K562 (cell line): ENCODE measurements at regions not wholly inside any gene's neighbourhood (a gene's known extent, or its start where the extent isn't known, plus 50 kb on each side); places are given as distances from the start of the nearest gene placed in this dataset.

ENCODE experiments used
- ATAC-seq: fragments of 200-7000 bp; cut with Tn5 transposase; 3 replicates; pipeline ENCODE4 v1.9.1; 2020; ENCODE audit warnings: moderate library complexity
- BruUV-seq: library from RNA; stranded (reverse); fragments of 400-500 nt; replicated peaks from 2 replicates; lab custom pipeline; 2021; lab: Mats Ljungman, UMichigan
- CTCF ChIA-PET: fragments of 300-600 bp; formaldehyde crosslinking; extraction: SDS; loops from one replicate; lab custom pipeline; 2021; ENCODE audit warnings: low intra/inter-chr PET ratio; lab: Yijun Ruan, JAX
- POLR2A ChIA-PET: fragments of 300-600, 350-650 bp; sonication (Branson Sonifier 250); formaldehyde crosslinking; extraction: SDS; loops from one replicate; lab custom pipeline; 2021; ENCODE audit warnings: antibody characterized with exemption, inconsistent platforms; lab: Yijun Ruan, JAX
- DNase-seq, 4 experiments: peaks; one replicate each; pipeline versions ENCODE4 v3.0.0 to v3.0.0-alpha.2; 2011 to 2018; ENCODE audit warnings: low spot score in 3 of 4, mixed read lengths in 3 of 4; ENCODE audit errors: extremely low read depth in 1 of 4
- FAIRE-seq: peaks from 2 replicates; lab custom pipeline; 2011; peaks lifted over from hg19 to GRCh38; lab: Jason Lieb, UNC
- H2AFZ ChIP-seq: 2 replicates; pipeline ENCODE4 v1.6.0; 2011; ENCODE audit warnings: low read depth, low read length, control low read depth, inconsistent platforms
- H3K27ac ChIP-seq: fragments of 200-600 bp; 3 replicates; pipeline ENCODE4 v1.8.0; 2011; ENCODE audit warnings: low read depth, mild to moderate bottlenecking, control low read depth, inconsistent platforms, low read length, moderate library complexity, mixed read lengths; ENCODE audit errors: extremely low read depth
- H3K27me3 ChIP-seq, 2 experiments: fragments of 300-600 bp in 1 of 2; 2 replicates in 1 of 2; 3 replicates in 1 of 2; pipeline versions ENCODE4 v1.6.0 to v1.8.0; 2011; ENCODE audit warnings: inconsistent platforms in 2 of 2, low read length in 2 of 2, mild to moderate bottlenecking in 1 of 2, mixed read lengths in 1 of 2, moderate library complexity in 1 of 2; ENCODE audit not compliant: control insufficient read depth in 2 of 2, insufficient read depth in 2 of 2
- H3K36me3 ChIP-seq: fragments of 300-600 bp; 3 replicates; pipeline ENCODE4 v1.8.0; 2011; ENCODE audit warnings: mild to moderate bottlenecking, low read length, inconsistent platforms; ENCODE audit not compliant: control insufficient read depth, insufficient read depth
- H3K4me1 ChIP-seq, 2 experiments: fragments of 200-600 bp in 1 of 2; replicated peaks in 1 of 2; 2 replicates in 1 of 2; 3 replicates in 1 of 2; pipeline versions ENCODE4 v1.5.1 to v1.8.0; 2011; ENCODE audit warnings: inconsistent platforms in 2 of 2, low read length in 2 of 2, mild to moderate bottlenecking in 1 of 2, mixed read lengths in 1 of 2, moderate library complexity in 1 of 2; ENCODE audit not compliant: control insufficient read depth in 2 of 2, insufficient read depth in 2 of 2
- H3K4me2 ChIP-seq: 2 replicates; pipeline ENCODE4 v1.6.1; 2011; ENCODE audit warnings: low read length, control low read depth, inconsistent platforms, mixed read lengths; ENCODE audit not compliant: insufficient read depth
- H3K4me3 ChIP-seq: fragments of 200-600 bp; sonication (generic), shearing (Covaris generic); 2 replicates; pipeline ENCODE4 v1.5.1; 2016; ENCODE audit warnings: control low read depth, inconsistent platforms
- H3K79me2 ChIP-seq: fragments of 200-600 bp; 3 replicates; pipeline ENCODE4 v1.8.0; 2011; ENCODE audit warnings: low read length, inconsistent platforms; ENCODE audit not compliant: control insufficient read depth, insufficient read depth
- H3K9ac ChIP-seq, 2 experiments: 2 replicates each; pipeline versions ENCODE4 v1.6.0 to v1.6.1; 2011; ENCODE audit warnings: low read depth in 2 of 2, low read length in 2 of 2, control low read depth in 1 of 2, inconsistent platforms in 1 of 2, mild to moderate bottlenecking in 1 of 2, mixed read lengths in 1 of 2; ENCODE audit not compliant: insufficient read depth in 1 of 2
- H3K9me1 ChIP-seq: one replicate; pipeline ENCODE4 v1.6.0; 2011; ENCODE audit warnings: inconsistent platforms, mild to moderate bottlenecking, low read length, moderate library complexity; ENCODE audit not compliant: control insufficient read depth, insufficient read depth
- H3K9me3 ChIP-seq: replicated peaks from 2 replicates; pipeline ENCODE4 v1.5.1; 2011; ENCODE audit warnings: low read depth, low read length, inconsistent platforms; ENCODE audit not compliant: control insufficient read depth, insufficient read depth
- H4K20me1 ChIP-seq: replicated peaks from 2 replicates; pipeline ENCODE4 v1.6.1; 2011; ENCODE audit warnings: low read length, inconsistent platforms, mixed read lengths; ENCODE audit not compliant: control insufficient read depth, insufficient read depth
- ARHGAP35 ChIP-seq: fragments of 450-650 bp; IDR thresholded peaks from 2 replicates; pipeline ENCODE4 v1.6.1; 2018; ENCODE audit not compliant: partially characterized antibody
- BHLHE40 ChIP-seq: IDR thresholded peaks from 2 replicates; pipeline ENCODE4 v1.6.1; 2011; ENCODE audit warnings: low read length, improper control_type of control experiment
- FOSL1 ChIP-seq: fragments of 200-800 bp; sonication (Bioruptor generic); conservative IDR thresholded peaks from 2 replicates; pipeline ENCODE4 v1.6.1; 2016; ENCODE audit warnings: missing genetic modification characterization, missing compliant biosample characterization
- KLF1 ChIP-seq: fragments of 450-650 bp; IDR thresholded peaks from 2 replicates; pipeline ENCODE4 v1.6.1; 2016; ENCODE audit warnings: missing genetic modification characterization, missing compliant biosample characterization
- NFXL1 ChIP-seq: fragments of 450-650 bp; formaldehyde crosslinking; IDR thresholded peaks from 2 replicates; pipeline ENCODE4 v1.4.0; 2021; ENCODE audit warnings: mild to moderate bottlenecking
- PHB2 ChIP-seq: fragments of 450-650 bp; IDR thresholded peaks from 2 replicates; pipeline ENCODE4 v1.6.1; 2017; ENCODE audit warnings: low read depth
- POLR2H ChIP-seq: IDR thresholded peaks from 2 replicates; pipeline ENCODE4 v1.6.1; 2016; ENCODE audit warnings: missing genetic modification characterization, low read depth, mild to moderate bottlenecking, control low read depth, missing compliant biosample characterization, moderate library complexity
- SIRT6 ChIP-seq: IDR thresholded peaks from one replicate; pipeline ENCODE4 v1.6.1; 2012; ENCODE audit warnings: low read depth, mild to moderate bottlenecking, control low read depth, inconsistent platforms, low read length, moderate library complexity
- SOX6 ChIP-seq: fragments of 450-650 bp; IDR thresholded peaks from 2 replicates; pipeline ENCODE4 v1.6.1; 2014; ENCODE audit warnings: mild to moderate bottlenecking
- SREBF1 ChIP-seq: fragments of 150-350 bp; IDR thresholded peaks from 2 replicates; pipeline ENCODE4 v1.6.1; 2014; ENCODE audit warnings: antibody characterized with exemption, low read depth, low read length, borderline replicate concordance
- SRF ChIP-seq, 2 experiments: fragments of 250-450, 450-650 bp in 1 of 2; sonication (Bioruptor Pico) in 1 of 2; sonication (generic) in 1 of 2; formaldehyde crosslinking; IDR thresholded peaks; 2 replicates each; pipeline versions ENCODE4 v1.5.0 to v1.5.1; 2020 to 2022; ENCODE audit warnings: mild to moderate bottlenecking in 1 of 2, missing genetic modification reagents in 1 of 2
- WGBS: fragments of 100-300 bp; shearing (Covaris generic); methylation state at CpG from one replicate; pipeline ENCODE4 v1.1.6; 2016; ENCODE audit warnings: low coverage, mixed read lengths; ENCODE audit not compliant: insufficient coverage; ENCODE audit errors: missing lambda C conversion rate; 5-methylcytosine and 5-hydroxymethylcytosine counted together
- in situ Hi-C: fragments of 300-500 bp; cut with MboI; formaldehyde crosslinking; loops from 4 replicates; pipeline ENCODE4 v1.15.0; 2018; ENCODE audit warnings: inconsistent platforms, mixed read lengths
- intact Hi-C: fragments of 100-400 bp; cut with micrococcal nuclease; formaldehyde crosslinking; loops from 2 replicates; pipeline ENCODE4 v1.14.2; 2022
- TF ChIP-seq, protein P1 (sequence below): IDR thresholded peaks from 3 replicates; pipeline ENCODE4 v1.6.1; 2011; ENCODE audit warnings: borderline replicate concordance, mild to moderate bottlenecking, moderate library complexity; ENCODE audit not compliant: insufficient read length; ENCODE audit errors: extremely low read depth
- TF ChIP-seq, protein P2 (sequence below), 2 experiments: fragments of 450-650 bp in 1 of 2; sonication (generic) in 1 of 2; formaldehyde crosslinking; conservative IDR thresholded peaks; 2 replicates each; pipeline versions ENCODE4 v1.4.0 to v1.8.1; 2020 to 2022; ENCODE audit warnings: mild to moderate bottlenecking in 1 of 2, missing genetic modification reagents in 1 of 2
- TF ChIP-seq, protein P3 (sequence below): fragments of 450-650 bp; IDR thresholded peaks from 2 replicates; pipeline ENCODE4 v1.7.1; 2018; ENCODE audit warnings: mild to moderate bottlenecking, low read depth; ENCODE audit not compliant: partially characterized antibody
- TF ChIP-seq, protein P4 (sequence below): sonication (generic); formaldehyde crosslinking; IDR thresholded peaks from 2 replicates; pipeline ENCODE4 v1.8.1; 2023; ENCODE audit warnings: mild to moderate bottlenecking, missing genetic modification reagents, moderate library complexity

DNA sequence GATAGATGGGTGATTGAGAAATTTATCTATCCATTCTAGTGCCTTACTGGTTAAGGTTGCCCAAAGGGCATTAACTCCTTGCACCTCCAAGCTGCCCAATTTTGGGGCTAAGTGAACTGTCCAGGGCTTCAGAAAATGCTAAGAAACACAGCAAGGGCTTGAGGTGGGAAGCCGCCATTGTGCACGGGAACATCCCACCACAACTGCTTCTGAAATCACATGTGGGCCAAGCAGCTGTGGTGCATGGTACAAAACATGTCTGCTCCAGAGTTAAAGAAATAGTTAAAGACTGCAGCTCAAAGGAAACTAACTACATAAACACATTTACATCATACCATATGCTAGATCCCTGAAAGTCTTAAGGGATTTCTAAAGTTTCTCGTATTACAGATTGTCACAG, 144.3 kb upstream of the NDST3 start:
- in situ Hi-C loops: no loop called here
- ATAC-seq: no peak
- H3K79me2 ChIP-seq: no peaks in the 10 kb centered on the region
- CTCF ChIA-PET: no interaction called here
- H3K4me2 ChIP-seq: no peak overlapping the region
- H3K36me3 ChIP-seq: no peaks in the 10 kb centered on the region
- no peak overlapping the region for H2AFZ ChIP-seq
- no peaks in the 10 kb centered on the region for H3K27me3 ChIP-seq
- H3K4me1 ChIP-seq: no peaks in the 10 kb centered on the region
- no peak for DNase-seq
- no peak overlapping the region for H3K27ac ChIP-seq
- intact Hi-C loops: no loop called here
- no peaks in the 10 kb centered on the region for H3K9me1 ChIP-seq
- H4K20me1 ChIP-seq: no peaks in the 10 kb centered on the region
- no TSS peak for BruUV-seq
- H3K4me3 ChIP-seq: no peak overlapping the region
- WGBS: 4% methylated on average over 3 of the region's 3 CpGs
- H3K9ac ChIP-seq: no peak overlapping the region
- POLR2A ChIA-PET: no interaction called here
- no peak for FAIRE-seq
- no peaks in the 10 kb centered on the region for H3K9me3 ChIP-seq
- TF ChIP-seq BHLHE40 (no peak), ARHGAP35 (no peak), FOSL1 (no peak), SRF (CRISPR knock-in tag; IDR thresholded peaks at IDR 0.05) (no peak), SOX6 (no peak), SIRT6 (no peak), NFXL1 (CRISPR knock-in tag) (no peak), PHB2 (no peak), POLR2H (tag) (no peak), SREBF1 (no peak), KLF1 (tag) (no peak)
- TF ChIP-seq, protein P1, sequence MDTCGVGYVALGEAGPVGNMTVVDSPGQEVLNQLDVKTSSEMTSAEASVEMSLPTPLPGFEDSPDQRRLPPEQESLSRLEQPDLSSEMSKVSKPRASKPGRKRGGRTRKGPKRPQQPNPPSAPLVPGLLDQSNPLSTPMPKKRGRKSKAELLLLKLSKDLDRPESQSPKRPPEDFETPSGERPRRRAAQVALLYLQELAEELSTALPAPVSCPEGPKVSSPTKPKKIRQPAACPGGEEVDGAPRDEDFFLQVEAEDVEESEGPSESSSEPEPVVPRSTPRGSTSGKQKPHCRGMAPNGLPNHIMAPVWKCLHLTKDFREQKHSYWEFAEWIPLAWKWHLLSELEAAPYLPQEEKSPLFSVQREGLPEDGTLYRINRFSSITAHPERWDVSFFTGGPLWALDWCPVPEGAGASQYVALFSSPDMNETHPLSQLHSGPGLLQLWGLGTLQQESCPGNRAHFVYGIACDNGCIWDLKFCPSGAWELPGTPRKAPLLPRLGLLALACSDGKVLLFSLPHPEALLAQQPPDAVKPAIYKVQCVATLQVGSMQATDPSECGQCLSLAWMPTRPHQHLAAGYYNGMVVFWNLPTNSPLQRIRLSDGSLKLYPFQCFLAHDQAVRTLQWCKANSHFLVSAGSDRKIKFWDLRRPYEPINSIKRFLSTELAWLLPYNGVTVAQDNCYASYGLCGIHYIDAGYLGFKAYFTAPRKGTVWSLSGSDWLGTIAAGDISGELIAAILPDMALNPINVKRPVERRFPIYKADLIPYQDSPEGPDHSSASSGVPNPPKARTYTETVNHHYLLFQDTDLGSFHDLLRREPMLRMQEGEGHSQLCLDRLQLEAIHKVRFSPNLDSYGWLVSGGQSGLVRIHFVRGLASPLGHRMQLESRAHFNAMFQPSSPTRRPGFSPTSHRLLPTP: no peak
- TF ChIP-seq, protein P2, sequence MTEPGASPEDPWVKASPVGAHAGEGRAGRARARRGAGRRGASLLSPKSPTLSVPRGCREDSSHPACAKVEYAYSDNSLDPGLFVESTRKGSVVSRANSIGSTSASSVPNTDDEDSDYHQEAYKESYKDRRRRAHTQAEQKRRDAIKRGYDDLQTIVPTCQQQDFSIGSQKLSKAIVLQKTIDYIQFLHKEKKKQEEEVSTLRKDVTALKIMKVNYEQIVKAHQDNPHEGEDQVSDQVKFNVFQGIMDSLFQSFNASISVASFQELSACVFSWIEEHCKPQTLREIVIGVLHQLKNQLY (CRISPR knock-in tag; conservative IDR thresholded peaks at IDR 0.05): no peak
- TF ChIP-seq, protein P3, sequence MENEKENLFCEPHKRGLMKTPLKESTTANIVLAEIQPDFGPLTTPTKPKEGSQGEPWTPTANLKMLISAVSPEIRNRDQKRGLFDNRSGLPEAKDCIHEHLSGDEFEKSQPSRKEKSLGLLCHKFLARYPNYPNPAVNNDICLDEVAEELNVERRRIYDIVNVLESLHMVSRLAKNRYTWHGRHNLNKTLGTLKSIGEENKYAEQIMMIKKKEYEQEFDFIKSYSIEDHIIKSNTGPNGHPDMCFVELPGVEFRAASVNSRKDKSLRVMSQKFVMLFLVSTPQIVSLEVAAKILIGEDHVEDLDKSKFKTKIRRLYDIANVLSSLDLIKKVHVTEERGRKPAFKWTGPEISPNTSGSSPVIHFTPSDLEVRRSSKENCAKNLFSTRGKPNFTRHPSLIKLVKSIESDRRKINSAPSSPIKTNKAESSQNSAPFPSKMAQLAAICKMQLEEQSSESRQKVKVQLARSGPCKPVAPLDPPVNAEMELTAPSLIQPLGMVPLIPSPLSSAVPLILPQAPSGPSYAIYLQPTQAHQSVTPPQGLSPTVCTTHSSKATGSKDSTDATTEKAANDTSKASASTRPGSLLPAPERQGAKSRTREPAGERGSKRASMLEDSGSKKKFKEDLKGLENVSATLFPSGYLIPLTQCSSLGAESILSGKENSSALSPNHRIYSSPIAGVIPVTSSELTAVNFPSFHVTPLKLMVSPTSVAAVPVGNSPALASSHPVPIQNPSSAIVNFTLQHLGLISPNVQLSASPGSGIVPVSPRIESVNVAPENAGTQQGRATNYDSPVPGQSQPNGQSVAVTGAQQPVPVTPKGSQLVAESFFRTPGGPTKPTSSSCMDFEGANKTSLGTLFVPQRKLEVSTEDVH: no peak
- TF ChIP-seq, protein P4, sequence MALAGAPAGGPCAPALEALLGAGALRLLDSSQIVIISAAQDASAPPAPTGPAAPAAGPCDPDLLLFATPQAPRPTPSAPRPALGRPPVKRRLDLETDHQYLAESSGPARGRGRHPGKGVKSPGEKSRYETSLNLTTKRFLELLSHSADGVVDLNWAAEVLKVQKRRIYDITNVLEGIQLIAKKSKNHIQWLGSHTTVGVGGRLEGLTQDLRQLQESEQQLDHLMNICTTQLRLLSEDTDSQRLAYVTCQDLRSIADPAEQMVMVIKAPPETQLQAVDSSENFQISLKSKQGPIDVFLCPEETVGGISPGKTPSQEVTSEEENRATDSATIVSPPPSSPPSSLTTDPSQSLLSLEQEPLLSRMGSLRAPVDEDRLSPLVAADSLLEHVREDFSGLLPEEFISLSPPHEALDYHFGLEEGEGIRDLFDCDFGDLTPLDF: no peak
